NCI-H82 (cell line): ENCODE measurements at regions not wholly inside any gene's neighbourhood (a gene's known extent, or its start where the extent isn't known, plus 50 kb on each side); places are given as distances from the start of the nearest gene placed in this dataset.

ENCODE experiments used
- DNase-seq: peaks from one replicate; lab custom pipeline; 2025; lab: John Stamatoyannopoulos, UW

DNA sequence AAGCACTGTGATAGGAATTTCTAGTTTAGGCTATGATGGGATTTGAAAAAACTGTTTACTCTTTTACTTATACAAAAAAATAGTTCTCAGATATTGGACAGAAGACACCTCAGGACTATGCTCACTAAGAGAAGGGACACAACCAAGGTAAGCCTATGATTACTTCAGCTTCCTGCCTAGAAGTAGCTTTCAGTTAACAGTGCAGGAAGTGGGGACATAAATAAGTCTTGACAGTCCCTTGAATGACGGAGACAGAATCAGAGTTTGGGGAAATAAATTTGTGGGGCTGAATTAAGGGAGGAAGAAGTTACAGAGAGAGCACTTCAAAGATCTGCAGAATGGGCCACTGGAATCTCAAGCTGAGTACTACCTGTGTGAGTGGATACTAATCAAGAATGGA, 53.8 kb upstream of the OLFM3 start:
- no peak for DNase-seq

DNA sequence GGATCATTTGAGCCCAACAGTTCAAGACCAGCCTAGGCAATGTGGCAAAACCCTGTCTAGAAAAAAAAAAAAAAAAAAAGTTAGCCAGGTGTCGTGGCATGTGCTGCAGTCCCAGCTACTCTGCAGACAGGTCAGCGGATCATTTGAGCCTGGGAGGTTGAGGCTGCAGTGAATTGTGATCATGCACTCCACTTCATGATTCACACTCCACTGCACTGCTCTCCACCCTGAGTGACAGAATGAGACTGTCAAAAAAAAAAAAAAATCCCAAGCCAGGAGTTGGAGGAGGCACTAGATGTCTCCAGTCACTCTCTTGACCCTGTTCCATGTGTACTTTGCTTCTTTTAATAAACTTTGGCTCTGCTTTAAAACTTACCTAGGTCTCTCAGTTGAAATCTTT, 51.0 kb upstream of the OLFM3 start:
- DNase-seq = no peak
